C4-2B (cell line): ENCODE measurements at regions not wholly inside any gene's neighbourhood (a gene's known extent, or its start where the extent isn't known, plus 50 kb on each side); places are given as distances from the start of the nearest gene placed in this dataset.

Experiments used
- H3K27ac ChIP-seq: fragments of 450-650 bp; 2 replicates; pipeline ENCODE4 v1.5.1; 2017
- ZFX ChIP-seq: fragments of 450-650 bp; IDR thresholded peaks from 2 replicates; pipeline ENCODE4 v1.6.1; 2017
- TF ChIP-seq, protein P1 (sequence below): fragments of 450-650 bp; conservative IDR thresholded peaks from 2 replicates; pipeline ENCODE4 v1.5.1; 2017; ENCODE audit warnings: mild to moderate bottlenecking

DNA sequence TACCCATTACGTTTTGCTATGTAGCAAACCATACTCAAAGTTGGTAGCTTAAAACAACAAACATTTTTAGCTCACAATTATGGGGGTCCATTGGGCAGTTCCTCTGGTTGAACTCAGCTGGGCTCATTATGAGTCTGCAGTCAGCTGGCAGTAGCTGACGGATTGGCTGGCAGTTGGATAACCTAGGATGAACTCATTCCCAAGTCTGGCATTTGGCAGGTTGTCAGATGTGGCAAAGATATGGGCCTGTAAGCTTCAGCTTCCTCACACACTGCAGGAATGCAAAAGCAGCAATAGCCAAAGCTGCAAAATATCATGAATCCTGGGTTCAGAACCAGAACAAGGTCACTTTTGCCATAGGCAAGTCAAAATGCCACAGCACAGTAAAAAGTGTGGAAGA is 412.2 kb upstream of the SORCS1 start:
- H3K27ac ChIP-seq: no peak overlapping the region
- TF ChIP-seq, protein P1, sequence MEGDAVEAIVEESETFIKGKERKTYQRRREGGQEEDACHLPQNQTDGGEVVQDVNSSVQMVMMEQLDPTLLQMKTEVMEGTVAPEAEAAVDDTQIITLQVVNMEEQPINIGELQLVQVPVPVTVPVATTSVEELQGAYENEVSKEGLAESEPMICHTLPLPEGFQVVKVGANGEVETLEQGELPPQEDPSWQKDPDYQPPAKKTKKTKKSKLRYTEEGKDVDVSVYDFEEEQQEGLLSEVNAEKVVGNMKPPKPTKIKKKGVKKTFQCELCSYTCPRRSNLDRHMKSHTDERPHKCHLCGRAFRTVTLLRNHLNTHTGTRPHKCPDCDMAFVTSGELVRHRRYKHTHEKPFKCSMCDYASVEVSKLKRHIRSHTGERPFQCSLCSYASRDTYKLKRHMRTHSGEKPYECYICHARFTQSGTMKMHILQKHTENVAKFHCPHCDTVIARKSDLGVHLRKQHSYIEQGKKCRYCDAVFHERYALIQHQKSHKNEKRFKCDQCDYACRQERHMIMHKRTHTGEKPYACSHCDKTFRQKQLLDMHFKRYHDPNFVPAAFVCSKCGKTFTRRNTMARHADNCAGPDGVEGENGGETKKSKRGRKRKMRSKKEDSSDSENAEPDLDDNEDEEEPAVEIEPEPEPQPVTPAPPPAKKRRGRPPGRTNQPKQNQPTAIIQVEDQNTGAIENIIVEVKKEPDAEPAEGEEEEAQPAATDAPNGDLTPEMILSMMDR: no peak
- TF ChIP-seq ZFX: no peak

DNA sequence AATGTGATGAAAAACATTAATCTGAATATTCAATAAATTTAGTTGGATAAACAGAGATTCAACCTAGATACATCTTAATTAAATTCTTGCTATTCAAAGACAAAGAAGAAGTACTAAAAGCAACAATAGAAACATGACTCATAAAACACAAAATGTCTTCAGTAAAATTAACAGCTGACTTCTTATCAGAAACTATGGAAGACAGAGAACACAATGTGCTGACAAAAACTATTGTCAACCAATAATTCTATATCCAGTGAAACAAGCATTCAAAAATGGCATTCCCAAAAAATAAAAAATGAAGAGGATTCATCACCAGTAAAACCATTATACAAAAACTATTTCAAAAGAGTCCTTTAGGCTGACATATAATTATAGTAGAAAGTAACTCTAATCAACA is 400.5 kb upstream of the SORCS1 start:
- TF ChIP-seq, protein P1: no peak
- TF ChIP-seq ZFX: no peak
- no peak overlapping the region for H3K27ac ChIP-seq

DNA sequence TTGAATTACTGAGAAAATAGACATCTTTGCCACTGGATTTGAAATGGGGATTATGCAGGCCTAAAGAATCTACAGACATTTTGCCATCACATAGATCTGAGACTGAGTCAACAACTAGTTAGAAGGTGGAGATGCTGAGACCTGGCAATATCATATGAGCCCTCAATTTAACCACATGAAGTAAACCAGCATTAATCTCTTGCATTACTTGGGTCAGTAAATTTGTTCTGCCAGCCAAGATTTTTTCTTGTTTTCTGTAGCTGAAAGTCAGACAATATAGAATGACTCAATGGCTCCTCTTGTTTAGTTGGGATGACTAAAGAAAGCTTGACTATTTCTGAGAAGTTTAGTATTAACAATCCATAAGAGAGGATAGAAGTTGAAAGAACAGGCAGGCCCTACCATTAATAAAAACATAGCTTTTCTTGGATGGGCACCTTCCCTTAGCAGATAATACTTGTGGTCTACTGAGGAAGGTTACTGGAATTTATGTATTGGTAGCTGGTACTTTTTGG is 396.7 kb upstream of the SORCS1 start:
- no peak for TF ChIP-seq ZFX
- H3K27ac ChIP-seq: no peak overlapping the region

DNA sequence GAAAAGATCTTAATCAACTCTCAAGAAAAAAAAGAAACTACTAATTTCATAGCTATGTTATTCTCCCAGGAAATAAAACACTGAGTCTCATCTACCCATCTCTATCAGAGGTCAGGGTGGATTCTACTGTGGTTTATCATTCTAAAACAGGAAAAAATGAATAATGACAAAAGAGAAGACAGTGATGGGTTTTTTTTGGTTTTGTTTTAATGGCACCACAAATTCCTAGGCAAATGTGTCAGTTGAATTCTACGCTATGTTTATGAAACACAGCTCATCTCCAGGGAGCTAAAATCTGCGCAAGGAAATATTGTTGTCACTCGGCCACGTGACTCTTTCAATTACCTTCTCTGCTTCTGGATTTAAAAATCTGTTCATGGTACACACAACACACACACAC is 393.4 kb upstream of the SORCS1 start:
- TF ChIP-seq, protein P1: no peak
- no peak for TF ChIP-seq ZFX
- H3K27ac ChIP-seq: no peak overlapping the region

DNA sequence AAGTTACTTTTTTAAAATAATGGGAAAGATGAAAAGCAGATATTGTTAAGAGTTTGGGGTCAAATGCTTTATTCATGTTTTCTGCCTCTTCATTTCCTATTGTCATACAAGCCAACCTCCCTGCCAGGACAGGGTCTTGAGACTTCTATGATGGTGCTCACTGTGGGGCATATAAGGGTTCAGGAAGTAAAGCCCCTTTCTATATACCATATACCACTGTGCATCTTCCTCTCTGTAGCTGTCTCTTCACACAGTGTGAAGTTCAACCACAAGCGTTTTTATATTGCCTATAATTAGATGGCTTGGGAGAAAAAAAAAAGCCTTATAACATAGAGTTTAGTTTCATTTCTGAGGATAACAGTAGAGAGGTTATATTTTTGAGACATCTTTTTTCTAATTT is 389.8 kb upstream of the SORCS1 start:
- no peak overlapping the region for H3K27ac ChIP-seq
- TF ChIP-seq, protein P1: no peak
- TF ChIP-seq ZFX: no peak

DNA sequence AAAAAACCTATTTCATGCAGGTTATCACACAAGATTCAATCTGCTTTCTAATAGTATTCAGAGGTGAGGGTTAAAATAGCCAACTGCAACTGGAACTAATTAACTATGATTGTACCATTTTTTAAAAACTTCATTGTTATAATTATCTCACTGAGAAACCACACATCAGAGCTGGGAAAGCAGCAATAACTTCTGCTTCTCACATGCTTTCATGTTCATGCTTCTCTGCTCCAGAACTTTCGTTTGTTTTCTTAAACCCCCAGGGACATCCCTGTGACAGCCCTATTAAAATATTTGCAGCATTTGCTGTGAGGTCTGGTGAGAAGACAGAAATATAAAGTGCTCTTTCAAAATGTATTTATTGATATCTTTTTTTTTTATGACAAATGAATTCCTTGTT is 389.0 kb upstream of the SORCS1 start:
- H3K27ac ChIP-seq: no peak overlapping the region
- TF ChIP-seq ZFX: no peak
- TF ChIP-seq, protein P1: no peak

DNA sequence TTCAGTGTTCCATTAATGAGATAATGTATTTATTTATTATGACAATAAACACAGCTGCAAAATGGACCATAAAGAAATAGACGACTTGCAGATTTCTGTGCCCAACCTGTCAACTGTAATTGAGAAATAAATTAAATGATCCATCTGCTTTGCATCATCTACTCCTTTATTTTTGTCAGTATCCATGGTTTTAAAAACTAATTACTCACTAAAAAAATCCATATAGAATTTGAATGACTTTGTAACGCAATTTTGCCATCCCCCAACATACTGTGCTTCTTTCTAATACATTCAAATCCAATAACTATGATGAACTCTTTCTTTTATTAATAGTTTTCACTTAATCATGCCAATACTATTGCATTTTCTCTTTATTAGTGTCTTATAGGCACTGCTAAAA is 388.5 kb upstream of the SORCS1 start:
- TF ChIP-seq, protein P1: no peak
- no peak for TF ChIP-seq ZFX
- H3K27ac ChIP-seq: no peak overlapping the region

DNA sequence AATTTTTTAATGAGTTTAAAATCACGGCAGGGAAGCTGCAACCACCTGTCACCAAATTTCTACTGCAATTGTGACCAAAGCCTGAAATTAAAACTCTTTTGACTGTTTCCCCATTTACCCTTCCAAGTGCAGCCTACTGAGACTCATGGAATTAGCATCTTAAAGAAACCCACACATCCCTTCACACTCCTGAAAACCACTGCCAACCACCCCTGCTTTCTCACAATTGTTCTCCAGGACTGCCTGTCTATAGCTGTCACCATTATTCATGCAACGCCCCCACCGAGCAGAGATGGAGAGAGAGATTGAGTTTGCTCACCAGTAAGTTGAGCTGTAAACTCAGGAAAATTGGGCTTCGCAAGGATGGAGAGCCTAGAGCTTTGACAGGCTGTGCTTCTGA is 383.8 kb upstream of the SORCS1 start:
- TF ChIP-seq, protein P1: no peak
- no peak for TF ChIP-seq ZFX

More for the DNA sequence above, 383.8 kb upstream of the SORCS1 start:
- no peak overlapping the region for H3K27ac ChIP-seq
